Endothelial cell of umbilical vein (primary cell): ENCODE measurements at regions not wholly inside any gene's neighbourhood (a gene's known extent, or its start where the extent isn't known, plus 50 kb on each side); places are given as distances from the start of the nearest gene placed in this dataset.

Source experiments
- BruUV-seq: library from RNA; stranded (reverse); fragments of 400-500 nt; replicated peaks from 2 replicates; lab custom pipeline; 2021; lab: Mats Ljungman, UMichigan
- CTCF ChIA-PET: fragments of 300-600, 350-600 bp; sonication (Branson Sonifier 250); formaldehyde crosslinking; loops from one replicate; lab custom pipeline; 2021; ENCODE audit warnings: antibody characterized with exemption, inconsistent platforms; lab: Charles Lee
- POLR2A ChIA-PET: fragments of 300-600, 350-600 bp; sonication (Branson Sonifier 250); formaldehyde crosslinking; loops from one replicate; lab custom pipeline; 2021; ENCODE audit warnings: antibody characterized with exemption, inconsistent platforms; lab: Charles Lee
- DNase-seq: peaks from one replicate; pipeline ENCODE4 v3.0.0-alpha.2; 2011; ENCODE audit warnings: low read depth, low spot score
- FAIRE-seq: peaks from 2 replicates; lab custom pipeline; 2011; peaks lifted over from hg19 to GRCh38; lab: Jason Lieb, UNC
- H2AFZ ChIP-seq: 2 replicates; pipeline ENCODE4 v1.6.0; 2012; ENCODE audit warnings: low read depth, low read length, control low read depth, inconsistent platforms
- H3K27ac ChIP-seq: 2 replicates; pipeline ENCODE4 v1.5.1; 2011; ENCODE audit warnings: low read depth, mild to moderate bottlenecking, control low read depth, low read length, moderate library complexity; ENCODE audit not compliant: insufficient read depth
- H3K27me3 ChIP-seq, 2 experiments: 2 replicates each; pipeline versions ENCODE4 v1.6.0 to v1.6.1; 2011; ENCODE audit warnings: low read length in 2 of 2, mixed read lengths in 1 of 2; ENCODE audit not compliant: control insufficient read depth in 2 of 2, insufficient read depth in 2 of 2
- H3K36me3 ChIP-seq, 2 experiments: 2 replicates in 1 of 2; 3 replicates in 1 of 2; pipeline ENCODE4 v1.5.1; 2011; ENCODE audit warnings: low read length in 2 of 2, mild to moderate bottlenecking in 1 of 2, moderate library complexity in 1 of 2; ENCODE audit not compliant: control insufficient read depth in 2 of 2, insufficient read depth in 2 of 2; ENCODE audit errors: extremely low read depth in 1 of 2
- H3K4me1 ChIP-seq: 3 replicates; pipeline ENCODE4 v1.5.1; 2011; ENCODE audit warnings: mild to moderate bottlenecking, low read length; ENCODE audit not compliant: control insufficient read depth, insufficient read depth; ENCODE audit errors: extremely low read depth
- H3K4me2 ChIP-seq: 2 replicates; pipeline ENCODE4 v1.6.1; 2011; ENCODE audit warnings: low read length, control low read depth, mixed read lengths; ENCODE audit not compliant: insufficient read depth
- H3K4me3 ChIP-seq, 3 experiments: fragments of 200-600 bp in 1 of 3; sonication (generic), shearing (Covaris generic) in 1 of 3; replicated peaks in 1 of 3; 2 replicates each; pipeline ENCODE4 v1.5.1; 2011 to 2016; ENCODE audit warnings: control low read depth in 3 of 3, low read length in 3 of 3, mild to moderate bottlenecking in 2 of 3, inconsistent platforms in 1 of 3, low read depth in 1 of 3, moderate library complexity in 1 of 3; ENCODE audit not compliant: insufficient read depth in 1 of 3
- H3K79me2 ChIP-seq: 2 replicates; pipeline ENCODE4 v1.6.0; 2012; ENCODE audit warnings: low read length, inconsistent platforms; ENCODE audit not compliant: control insufficient read depth, insufficient read depth
- H3K9ac ChIP-seq: replicated peaks from 2 replicates; pipeline ENCODE3; 2011; ENCODE audit warnings: low read length, control low read depth; ENCODE audit not compliant: insufficient read depth; ENCODE audit errors: extremely low read depth
- H3K9me1 ChIP-seq: replicated peaks from 3 replicates; pipeline ENCODE4 v1.6.0; 2011; ENCODE audit warnings: mild to moderate bottlenecking, low read length; ENCODE audit not compliant: control insufficient read depth, insufficient read depth; ENCODE audit errors: extremely low read depth
- H3K9me3 ChIP-seq: replicated peaks from 2 replicates; pipeline ENCODE4 v1.5.1; 2012; ENCODE audit warnings: low read length, inconsistent platforms; ENCODE audit not compliant: control insufficient read depth, insufficient read depth
- H4K20me1 ChIP-seq: replicated peaks from 2 replicates; pipeline ENCODE3; 2011; ENCODE audit warnings: mild to moderate bottlenecking, low read length; ENCODE audit not compliant: control insufficient read depth, insufficient read depth; ENCODE audit errors: extremely low read depth
- EZH2 ChIP-seq: IDR thresholded peaks from 2 replicates; pipeline ENCODE4 v1.6.1; 2012; ENCODE audit warnings: borderline replicate concordance, low read depth, mild to moderate bottlenecking, moderate library complexity, low read length, inconsistent platforms; ENCODE audit not compliant: severe bottlenecking
- FOS ChIP-seq: IDR thresholded peaks from 2 replicates; pipeline ENCODE4 v1.6.1; 2011; ENCODE audit warnings: mild to moderate bottlenecking, low read length, moderate library complexity, borderline replicate concordance; ENCODE audit not compliant: insufficient read depth
- GATA2 ChIP-seq: IDR thresholded peaks from 2 replicates; pipeline ENCODE4 v1.7.0; 2011; ENCODE audit warnings: low read depth, mild to moderate bottlenecking, moderate library complexity, mixed read lengths, low read length; ENCODE audit not compliant: insufficient read length, insufficient read depth
- JUN ChIP-seq: IDR thresholded peaks from 2 replicates; pipeline ENCODE4 v1.6.1; 2011; ENCODE audit warnings: borderline replicate concordance, low read depth; ENCODE audit not compliant: insufficient read length, insufficient read depth
- MYC ChIP-seq: IDR thresholded peaks from one replicate; pipeline ENCODE4 v1.6.1; 2011; ENCODE audit warnings: mild to moderate bottlenecking, low read depth, low read length
- POLR2A ChIP-seq: IDR thresholded peaks from 2 replicates; pipeline ENCODE4 v1.6.1; 2012; ENCODE audit warnings: low read depth, mild to moderate bottlenecking, control low read depth, low read length
- POLR2AphosphoS5 ChIP-seq: IDR thresholded peaks from 2 replicates; pipeline ENCODE4 v1.6.1; 2012; ENCODE audit warnings: low read depth, mild to moderate bottlenecking, control low read depth, low read length, moderate library complexity; ENCODE audit not compliant: insufficient read depth
- dilution Hi-C: fragments of 300-500 bp; cut with MboI; formaldehyde crosslinking; loops from one replicate; pipeline ENCODE4 v1.15.0; 2019; ENCODE audit warnings: low sequenced_read_pairs; ENCODE audit not compliant: extremely low pct_ligation_motif_present
- intact Hi-C: fragments of 100-400 bp; cut with micrococcal nuclease; formaldehyde crosslinking; loops from one replicate; pipeline ENCODE4 v1.10.0; 2022
- TF ChIP-seq, protein P1 (sequence below), 2 donors: IDR thresholded peaks; 1 replicate in 1 of 2; 2 replicates in 1 of 2; pipeline ENCODE4 v1.5.1; 2011; ENCODE audit warnings: low read length in 2 of 2, mild to moderate bottlenecking in 2 of 2, moderate library complexity in 2 of 2, control low read depth in 1 of 2, inconsistent platforms in 1 of 2, low read depth in 1 of 2; ENCODE audit not compliant: insufficient read depth in 1 of 2; ENCODE audit errors: extremely low read depth in 1 of 2
- TF ChIP-seq, protein P2 (sequence below): IDR thresholded peaks from 2 replicates; pipeline ENCODE4 v1.6.1; 2011; ENCODE audit not compliant: insufficient read depth, insufficient read length

DNA sequence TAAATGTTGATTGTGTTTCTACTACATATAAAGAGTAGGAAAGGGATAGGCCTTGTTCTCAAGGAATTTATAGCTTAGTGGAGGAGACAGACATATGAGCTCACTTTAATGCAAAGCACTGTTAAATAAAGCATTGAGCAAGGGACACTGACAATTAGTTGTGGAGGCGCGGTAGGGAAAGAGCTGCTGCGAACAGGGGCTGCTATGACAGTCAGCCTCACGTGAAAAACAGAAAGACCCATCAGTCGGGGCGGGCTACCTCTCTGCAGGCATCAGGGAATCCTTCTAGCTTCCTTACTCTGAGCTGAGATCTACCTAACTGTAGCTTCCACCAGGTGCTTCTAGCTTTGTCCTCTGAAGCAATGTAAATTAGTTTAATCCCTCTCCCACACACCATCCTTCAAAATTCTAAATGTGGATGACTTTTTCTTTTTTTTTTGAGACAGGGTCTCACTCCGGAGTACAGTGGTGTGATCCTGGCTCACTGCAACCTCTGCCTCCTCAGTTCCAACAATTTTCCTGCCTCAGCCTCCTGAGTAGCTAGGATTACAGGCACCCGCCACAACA lies 129.9 kb upstream of the ZFHX3 start:
- POLR2A ChIA-PET = interaction anchor here (0.9 kb wide), 1 partner anchor 12 kb away, joined by 3 read pairs; no protein-coding TSS in a partner anchor
- CTCF ChIA-PET = interaction anchor here (0.6 to 2.3 kb wide), 9 partner anchors 12 to 1053 kb away, joined by 3 to 6 read pairs (median 4); no protein-coding TSS in a partner anchor

More for the DNA sequence above, 129.9 kb upstream of the ZFHX3 start:
- Histone ChIP-seq H3K9me1 (no peaks in the 10 kb centered on the region), H3K4me3 (no peak overlapping the region), H3K9ac (no peak overlapping the region), H4K20me1 (no peaks in the 10 kb centered on the region), H3K4me1 (peaks cover 3% of the 10 kb centered on the region), H3K9me3 (no peaks in the 10 kb centered on the region), H3K27me3 (no peaks in the 10 kb centered on the region), H3K36me3 (no peaks in the 10 kb centered on the region), H3K4me2 (no peak overlapping the region), H3K79me2 (no peaks in the 10 kb centered on the region), H3K27ac (no peak overlapping the region), H2AFZ (no peak overlapping the region)
- no peak for DNase-seq
- TF ChIP-seq POLR2AphosphoS5 (no peak), POLR2A (no peak), FOS (no peak), MYC (no peak), JUN (no peak), EZH2 (no peak), GATA2 (no peak)
- TF ChIP-seq, protein P1, sequence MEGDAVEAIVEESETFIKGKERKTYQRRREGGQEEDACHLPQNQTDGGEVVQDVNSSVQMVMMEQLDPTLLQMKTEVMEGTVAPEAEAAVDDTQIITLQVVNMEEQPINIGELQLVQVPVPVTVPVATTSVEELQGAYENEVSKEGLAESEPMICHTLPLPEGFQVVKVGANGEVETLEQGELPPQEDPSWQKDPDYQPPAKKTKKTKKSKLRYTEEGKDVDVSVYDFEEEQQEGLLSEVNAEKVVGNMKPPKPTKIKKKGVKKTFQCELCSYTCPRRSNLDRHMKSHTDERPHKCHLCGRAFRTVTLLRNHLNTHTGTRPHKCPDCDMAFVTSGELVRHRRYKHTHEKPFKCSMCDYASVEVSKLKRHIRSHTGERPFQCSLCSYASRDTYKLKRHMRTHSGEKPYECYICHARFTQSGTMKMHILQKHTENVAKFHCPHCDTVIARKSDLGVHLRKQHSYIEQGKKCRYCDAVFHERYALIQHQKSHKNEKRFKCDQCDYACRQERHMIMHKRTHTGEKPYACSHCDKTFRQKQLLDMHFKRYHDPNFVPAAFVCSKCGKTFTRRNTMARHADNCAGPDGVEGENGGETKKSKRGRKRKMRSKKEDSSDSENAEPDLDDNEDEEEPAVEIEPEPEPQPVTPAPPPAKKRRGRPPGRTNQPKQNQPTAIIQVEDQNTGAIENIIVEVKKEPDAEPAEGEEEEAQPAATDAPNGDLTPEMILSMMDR (IDR thresholded peaks at IDR 0.05; ENCODE audit: extremely low read depth in 1 of 2, insufficient read depth in 1 of 2, low read depth in 1 of 2, low read length in 2 of 2) = no peak
- TF ChIP-seq, protein P2, sequence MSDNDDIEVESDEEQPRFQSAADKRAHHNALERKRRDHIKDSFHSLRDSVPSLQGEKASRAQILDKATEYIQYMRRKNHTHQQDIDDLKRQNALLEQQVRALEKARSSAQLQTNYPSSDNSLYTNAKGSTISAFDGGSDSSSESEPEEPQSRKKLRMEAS = no peak
- dilution Hi-C loops (no loop called here), intact Hi-C loops (no loop called here)
- FAIRE-seq = no peak
- BruUV-seq = no TSS peak
